Activated CD4-positive, CD25-positive, alpha-beta regulatory T cell treated with anti-CD3 and anti-CD28 coated beads, Interleukin-2, amount 50 U/mL, for 24 hours (primary cell): ENCODE measurements at regions not wholly inside any gene's neighbourhood (a gene's known extent, or its start where the extent isn't known, plus 50 kb on each side); places are given as distances from the start of the nearest gene placed in this dataset.
"Not testable (repeated sequence)": the region's sequence is repeated elsewhere in the genome, so short reads cannot be mapped to it uniquely, and the experiment has no call there.

Experiments used
- ATAC-seq, 2 donors: fragments of 150-1000 bp; cut with Tn5 transposase; one replicate each; pipeline ENCODE4 v1.10.0; 2021; ENCODE audit warnings: mild to moderate bottlenecking in 1 of 2, moderate library complexity in 1 of 2

DNA sequence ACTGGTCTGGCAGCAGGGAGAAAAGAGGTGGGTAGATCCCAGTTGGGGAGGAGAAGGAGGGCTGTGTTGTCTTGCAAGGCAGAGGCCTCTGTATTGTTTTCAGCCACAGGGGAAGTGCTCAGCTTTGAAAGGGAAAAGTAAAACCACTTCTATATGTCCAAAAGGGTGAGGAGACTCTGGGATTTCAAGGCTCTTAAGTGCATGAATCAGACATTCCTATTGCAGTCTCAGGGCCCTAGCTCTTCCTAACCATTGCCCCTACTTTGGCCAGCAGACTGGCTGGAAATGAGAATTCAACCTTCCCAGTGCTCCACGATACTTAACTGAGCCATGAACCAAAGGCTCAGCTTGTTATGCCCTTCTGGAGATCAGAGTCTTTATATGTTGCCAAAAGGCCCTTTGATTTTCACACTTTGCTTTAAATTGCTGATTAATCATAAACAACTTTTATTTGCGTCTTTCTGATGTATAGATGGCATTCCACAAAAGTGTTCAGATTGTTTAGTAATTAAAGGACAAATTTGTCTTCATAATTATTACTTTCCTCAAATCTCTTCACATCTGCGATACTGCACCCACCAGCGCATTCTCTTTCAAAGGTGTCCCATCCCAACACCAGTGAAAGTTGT lies 313.8 kb upstream of the MMADHC start:
- no peak for ATAC-seq

DNA sequence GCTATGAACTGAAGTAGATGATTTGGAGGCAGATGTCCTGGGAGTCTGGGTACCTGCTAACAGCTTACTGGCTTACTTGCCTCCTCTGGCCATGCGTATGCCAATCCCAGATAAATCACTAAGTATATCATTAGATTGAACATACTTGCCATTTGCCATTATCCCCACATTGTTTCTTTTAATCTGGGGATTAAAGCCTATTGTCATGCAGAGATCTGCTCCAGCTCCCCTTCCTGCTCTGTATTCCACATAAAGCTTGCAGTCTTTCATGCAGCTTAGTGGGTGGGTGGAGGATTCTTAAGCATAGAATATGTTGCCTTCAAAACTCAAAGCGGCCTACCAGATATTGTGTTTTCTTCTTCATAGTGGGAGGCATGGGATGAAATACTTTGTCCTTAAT lies 311.8 kb upstream of the MMADHC start:
- no peak for ATAC-seq

DNA sequence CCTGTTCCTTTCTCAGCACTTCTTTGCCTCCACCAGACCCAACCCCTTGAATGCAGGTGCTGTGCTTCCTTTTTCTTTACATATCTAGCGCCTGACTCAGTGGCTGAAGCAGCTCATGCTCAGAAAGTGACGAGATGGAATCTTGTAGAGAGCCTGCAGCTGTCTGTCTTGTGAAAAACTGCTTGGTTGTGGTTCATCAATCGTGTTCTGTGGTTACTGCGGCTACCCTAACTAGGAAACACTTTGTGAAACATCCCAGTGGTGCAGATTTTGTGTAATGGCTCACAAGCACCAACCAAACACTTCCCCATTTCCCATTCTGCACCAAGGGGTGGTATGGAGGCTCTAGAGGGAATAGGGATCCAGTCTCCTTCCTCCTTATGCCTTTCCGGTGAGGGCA lies 307.2 kb upstream of the MMADHC start:
- ATAC-seq = no peak

DNA sequence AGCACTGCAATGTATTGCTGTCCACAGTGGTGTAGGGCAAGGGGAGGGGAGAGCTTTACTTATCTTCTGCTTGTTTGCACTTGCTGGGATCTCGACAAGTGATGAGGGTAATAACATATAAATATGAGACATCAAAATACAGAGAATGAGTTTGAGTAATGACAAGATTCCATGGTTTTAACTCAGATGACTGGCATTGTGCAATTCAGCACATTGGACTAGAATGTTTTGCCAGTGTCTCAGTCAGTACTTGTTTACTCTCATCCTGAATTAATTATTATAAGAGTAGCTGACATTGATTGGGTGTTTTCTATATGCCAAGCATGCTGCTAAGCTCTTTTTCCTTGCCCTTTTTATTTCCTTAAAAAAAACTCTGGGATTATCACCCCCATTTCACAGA lies 306.7 kb upstream of the MMADHC start:
- no peak for ATAC-seq

DNA sequence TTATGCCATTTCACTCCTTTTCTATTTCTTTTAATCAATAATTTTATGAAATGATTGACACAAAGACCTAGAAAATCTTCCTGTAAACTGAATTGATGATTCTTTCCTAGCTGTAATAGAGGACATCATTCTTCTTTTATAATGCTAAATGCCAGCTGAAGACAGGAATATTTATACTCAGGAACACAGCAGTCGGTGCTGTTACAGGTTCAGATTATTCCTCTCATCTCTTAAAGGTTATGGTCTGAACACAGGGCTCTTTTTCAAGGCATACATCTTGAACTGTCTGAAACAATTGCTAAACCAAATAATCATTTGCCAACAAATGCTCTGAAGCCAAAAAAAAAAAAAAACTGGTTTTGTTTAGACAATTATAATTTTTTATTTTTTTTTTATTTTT lies 305.0 kb upstream of the MMADHC start:
- no peak for ATAC-seq

DNA sequence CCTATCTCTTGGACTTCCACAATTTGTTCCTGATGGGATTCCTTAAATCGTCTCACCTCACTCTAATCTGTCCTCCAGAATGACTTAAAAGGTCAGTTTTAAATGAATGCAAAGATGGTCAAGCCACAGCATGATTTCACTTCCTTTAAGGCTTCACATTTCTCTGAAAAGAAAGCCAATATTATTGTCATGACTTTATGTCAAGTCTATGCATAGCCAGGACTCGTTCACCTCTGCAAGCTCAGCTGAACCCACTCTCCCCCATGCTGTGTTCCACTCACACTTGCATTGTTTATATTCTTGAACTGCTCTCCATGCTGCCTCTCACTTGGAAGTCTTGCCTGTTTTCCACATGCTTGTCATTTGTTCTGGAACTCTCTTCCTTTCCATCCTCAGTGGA lies 298.4 kb upstream of the MMADHC start:
- no peak for ATAC-seq

DNA sequence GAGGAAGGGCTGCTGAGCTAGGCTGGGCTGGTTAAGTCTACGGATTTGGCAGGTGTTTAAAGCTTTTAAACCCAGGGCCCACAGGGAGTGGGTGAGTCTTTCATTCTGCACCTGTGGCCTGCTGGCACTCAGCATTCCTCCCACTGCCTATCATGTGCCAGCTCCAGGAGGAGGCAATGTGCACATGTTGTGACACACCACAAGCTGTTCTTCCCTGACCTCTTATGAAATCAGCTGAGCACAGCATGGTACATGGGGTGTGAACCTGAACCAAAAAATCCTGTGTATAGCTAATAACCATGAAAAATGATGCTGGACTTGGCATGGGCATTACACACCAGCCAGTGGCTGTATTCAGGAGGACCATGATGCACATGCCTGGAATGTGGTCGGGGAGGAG lies 297.9 kb upstream of the MMADHC start:
- ATAC-seq = no peak

DNA sequence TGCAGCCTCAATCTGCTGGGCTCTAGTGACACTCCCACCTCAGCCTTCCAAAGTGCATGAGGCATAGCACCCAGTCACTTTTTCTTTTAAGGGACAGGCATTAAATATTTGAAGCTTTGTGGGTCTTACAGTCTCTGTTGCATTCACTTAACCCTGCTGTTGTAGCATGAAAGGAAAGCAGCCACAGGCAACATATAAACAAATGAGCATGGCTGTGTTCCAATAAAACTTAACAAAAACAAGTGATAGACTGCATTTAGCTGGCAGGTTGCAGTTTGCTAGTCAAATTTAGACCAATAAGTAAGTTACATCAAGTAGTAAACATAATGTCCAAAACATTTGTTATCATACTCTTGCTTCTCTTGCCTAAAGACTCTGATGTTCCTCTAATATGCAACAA lies 297.3 kb upstream of the MMADHC start:
- no peak for ATAC-seq

DNA sequence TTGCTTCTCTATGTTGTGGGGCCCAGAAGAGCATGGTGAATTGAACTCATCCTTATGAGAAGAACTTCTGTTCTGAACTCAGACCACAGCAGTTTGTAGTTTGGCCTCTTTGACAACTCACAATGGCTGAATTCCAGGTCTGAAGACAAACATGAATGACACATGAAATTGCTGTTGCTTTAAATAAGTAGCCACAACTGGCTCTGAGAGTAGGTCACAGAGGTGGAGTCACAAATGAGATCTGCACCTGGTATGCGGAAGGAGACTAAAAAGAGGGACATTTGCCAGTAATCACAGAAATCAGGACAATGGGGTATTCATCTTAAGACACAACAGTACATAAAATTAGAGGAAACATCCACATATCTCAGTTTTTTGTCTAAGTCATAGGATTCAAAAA lies 290.3 kb upstream of the MMADHC start:
- ATAC-seq = no peak

DNA sequence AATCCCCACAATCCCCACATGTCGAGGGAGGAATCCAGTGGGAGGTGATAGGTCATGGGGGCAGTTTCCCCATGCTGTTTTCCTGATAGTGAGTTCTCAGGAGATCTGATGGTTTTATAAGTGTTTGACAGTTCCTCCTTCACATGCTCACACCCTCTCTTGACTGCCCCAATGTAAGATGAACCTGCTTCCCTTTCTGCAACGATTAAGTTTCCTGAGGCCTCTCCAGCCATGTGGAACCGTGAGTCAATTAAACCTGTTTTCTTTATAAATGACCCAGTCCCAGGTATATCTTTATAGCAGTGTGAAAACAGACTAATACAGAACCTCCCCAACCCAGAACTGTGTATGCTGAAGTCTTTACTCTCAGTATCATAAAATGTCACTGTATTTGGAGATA lies 289.5 kb upstream of the MMADHC start:
- ATAC-seq = no peak

DNA sequence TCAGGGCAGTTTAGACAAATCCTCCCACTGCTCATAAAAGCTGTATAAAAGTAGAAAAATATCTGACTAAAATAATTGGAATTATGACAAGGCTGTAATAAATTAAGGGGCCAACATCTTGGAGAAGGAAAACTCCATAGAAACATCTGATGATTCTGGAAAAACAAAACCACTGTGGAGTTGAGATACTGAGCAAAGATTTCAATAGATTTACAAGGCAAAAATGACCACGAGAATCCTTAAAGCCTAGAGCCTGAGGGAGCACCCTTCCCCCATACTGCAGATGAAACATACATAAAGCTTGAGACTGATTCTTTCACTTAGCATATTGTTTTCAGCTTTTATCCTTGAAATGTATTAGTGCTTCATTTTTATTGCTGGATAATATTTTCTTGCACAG lies 286.4 kb upstream of the MMADHC start:
- no peak for ATAC-seq

DNA sequence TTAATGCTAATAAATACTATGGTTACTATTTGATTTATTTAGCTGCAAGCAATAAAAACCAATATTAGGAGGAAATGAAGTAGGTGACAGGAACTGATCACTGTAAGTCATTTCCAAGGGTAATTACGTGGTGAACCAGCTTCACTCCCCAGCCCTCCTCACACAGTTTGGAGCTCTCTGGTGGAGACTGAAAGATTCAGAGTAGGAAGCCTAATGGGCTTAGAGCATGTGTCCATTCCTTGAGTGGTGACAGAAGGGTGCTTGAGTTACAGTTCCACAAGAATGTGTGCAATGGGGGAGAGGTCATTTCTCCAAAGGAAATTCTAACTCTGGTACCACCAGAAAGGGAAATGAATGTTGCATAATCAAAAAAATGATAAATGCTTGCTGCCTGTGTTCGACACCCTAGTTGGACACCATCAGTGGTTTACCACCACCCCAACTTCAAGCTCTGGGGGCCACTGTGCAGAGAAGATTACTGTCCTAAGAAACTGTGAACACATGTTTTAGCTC lies 285.1 kb upstream of the MMADHC start:
- ATAC-seq = no peak

DNA sequence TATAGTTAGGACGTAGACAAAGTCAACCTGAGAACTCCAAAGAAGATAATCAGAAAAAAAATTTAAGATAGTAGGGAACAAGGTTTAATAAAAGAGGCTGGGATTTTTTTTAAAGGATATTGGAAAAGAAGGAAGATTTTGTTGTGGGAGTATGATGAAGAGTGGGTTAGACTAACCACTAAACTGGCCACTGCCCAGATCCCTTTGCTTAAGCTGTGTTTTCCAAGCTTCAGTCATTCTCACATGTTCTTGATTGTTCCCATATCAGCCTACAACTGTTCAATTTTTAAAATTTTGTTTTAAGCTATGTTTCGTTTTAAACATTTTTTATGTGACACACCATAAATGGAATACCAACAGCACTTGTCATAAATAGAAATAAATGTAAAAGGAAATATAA lies 284.5 kb upstream of the MMADHC start:
- ATAC-seq = no peak

DNA sequence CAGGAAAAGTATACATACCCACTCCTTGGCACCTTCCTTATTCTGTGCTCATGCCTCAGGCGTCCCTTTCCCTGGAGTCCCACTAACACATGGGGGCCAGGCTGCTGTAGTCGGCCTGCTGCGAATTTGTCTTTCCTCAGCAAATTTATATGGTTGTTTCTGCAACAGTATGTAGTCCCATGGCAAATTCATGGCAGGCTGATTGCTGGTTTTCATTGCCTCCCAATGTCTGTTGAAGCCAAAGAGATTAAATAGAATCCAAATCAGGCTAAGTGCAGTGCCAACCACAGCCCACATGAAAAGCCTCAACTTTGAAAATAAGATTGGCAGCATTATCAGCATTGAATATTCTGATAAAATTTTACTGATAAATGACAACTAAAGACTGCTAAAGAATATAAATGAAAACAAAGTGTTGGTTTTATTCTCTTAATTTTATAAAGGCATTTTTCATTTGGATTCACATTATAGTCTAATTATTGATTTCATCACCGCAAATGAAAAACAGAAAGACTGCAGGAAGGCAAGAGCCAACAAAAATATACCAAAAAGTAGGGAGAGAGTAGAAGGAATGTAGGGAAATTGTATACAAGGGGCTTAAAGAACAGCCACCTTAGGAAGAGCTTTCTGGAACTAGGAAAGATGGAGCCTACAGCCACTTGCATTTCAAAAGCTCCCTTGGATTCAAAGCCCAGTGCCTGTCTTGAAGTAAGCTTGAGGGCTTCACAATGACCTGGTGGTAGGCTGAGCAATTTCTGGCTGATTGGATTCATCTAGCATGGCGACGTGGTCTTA lies 283.7 kb upstream of the MMADHC start:
- no peak for ATAC-seq

DNA sequence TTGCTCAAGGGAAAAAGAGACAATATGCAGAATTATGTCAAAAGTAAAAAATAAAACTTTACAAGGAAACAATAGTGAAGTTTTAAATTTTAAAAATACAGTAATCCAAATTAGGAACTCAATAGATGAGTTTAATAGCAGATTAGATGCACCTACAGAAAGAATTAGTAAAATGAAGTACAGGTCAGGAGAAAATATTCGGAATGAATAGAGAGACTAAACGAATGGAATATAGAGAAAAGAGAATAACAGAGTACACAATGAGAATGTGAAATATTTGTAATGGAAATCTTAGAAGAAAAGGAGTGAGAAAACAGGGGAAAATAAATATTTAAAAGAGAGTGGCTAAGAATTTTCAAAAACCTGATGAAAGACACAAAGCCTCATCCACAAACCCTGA lies 275.7 kb upstream of the MMADHC start:
- no peak for ATAC-seq

DNA sequence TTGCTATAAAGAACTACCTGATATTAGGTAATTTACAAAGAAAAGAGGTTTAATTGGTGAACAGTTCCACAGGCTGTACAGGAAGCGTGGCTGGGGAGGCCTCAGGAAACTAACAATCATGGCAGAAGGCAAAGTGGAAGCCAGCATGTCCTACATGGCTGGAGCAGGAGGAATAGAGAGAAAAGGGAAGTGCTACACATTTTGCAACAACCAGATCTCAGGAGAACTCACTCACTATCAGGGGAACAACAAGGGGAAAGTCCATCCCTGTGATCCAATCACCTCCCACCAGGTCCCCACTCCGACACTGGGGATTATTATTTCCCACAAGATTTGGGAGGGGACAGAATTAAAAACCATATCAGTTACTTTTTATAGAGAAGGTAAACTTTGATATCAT lies 273.5 kb upstream of the MMADHC start:
- ATAC-seq = no peak

DNA sequence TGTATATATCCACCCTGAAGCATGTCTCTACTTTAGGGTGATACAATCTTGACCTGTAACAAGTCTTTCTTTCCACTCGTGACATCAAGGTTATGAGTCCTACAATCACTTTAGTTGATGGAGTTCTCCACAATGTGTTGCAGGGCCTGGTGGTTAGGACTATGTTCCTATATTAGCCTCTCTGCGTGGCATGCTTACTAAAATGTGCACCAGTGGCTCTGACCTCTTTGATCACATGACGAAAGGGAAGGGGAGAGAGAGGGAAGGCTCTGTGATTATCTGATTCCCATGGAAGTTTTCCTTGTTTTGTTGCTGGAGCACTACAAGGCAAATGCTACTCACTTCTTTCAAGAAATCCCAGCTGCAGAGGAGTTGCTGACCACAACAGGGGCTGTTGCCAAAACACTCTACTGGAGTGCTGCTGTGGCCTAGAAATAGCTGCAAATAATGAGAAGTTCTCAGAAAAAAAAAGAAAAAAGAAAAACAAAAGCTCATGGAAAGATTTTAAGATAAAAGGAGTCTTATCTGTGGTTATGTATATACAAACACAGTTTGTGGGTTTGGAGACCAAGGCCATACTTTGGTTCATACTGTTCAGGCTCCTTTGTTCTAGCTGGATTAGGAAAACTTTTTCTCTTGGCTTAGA lies 272.8 kb upstream of the MMADHC start:
- ATAC-seq = no peak

DNA sequence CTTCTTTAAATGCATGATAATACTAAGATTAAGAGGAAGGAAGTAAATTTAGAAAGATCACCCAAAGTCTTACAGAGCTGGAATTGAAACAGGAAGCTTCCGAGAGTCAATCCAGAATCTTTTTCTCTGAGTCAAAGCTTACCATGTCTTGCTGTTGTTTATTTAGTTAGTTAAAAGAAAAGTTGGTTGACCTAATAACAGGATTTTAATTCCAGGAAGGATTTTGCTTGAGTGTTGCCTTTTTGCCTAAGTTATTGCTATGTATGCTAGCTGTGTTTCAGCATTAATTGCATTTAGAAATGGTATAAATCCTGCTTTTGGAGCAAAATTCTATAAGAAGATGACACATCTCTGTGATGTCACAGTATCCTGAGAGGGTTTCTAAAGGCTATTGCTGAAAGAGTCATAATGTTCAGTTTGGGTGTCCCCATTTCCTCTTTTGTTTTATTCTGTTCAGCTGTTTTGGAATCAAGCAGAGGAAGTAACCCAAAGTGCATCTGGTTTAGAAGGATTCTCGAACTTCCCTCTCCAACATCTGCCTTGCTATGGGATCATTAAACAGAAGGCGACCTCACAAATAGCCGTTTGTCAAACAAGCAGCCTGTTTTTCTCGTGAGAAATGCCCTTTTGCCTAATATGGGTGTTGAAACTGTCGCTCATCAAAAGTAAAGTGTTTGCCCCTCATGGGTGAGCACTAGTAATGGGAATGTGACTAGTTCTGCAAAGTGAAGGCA lies 271.5 kb upstream of the MMADHC start:
- ATAC-seq = no peak

DNA sequence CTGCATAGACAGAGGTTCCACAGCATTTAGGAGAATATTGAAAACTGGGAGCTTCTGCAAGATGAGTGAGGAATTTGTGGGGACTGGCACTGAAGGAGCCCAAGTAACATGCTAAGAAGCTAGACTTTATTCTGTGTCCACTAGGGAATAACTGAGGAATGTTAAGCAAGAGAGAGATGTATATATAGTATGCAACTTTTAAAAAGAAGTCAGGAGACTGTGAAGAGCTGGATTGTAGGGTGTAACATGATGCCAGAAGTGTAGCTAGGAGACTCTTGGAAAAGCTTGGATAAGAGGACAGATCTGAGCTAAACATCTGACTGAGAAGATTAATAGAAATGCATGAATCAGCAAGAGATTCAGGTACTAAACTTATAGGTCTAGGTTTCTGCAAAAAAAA lies 270.6 kb upstream of the MMADHC start:
- no peak for ATAC-seq

DNA sequence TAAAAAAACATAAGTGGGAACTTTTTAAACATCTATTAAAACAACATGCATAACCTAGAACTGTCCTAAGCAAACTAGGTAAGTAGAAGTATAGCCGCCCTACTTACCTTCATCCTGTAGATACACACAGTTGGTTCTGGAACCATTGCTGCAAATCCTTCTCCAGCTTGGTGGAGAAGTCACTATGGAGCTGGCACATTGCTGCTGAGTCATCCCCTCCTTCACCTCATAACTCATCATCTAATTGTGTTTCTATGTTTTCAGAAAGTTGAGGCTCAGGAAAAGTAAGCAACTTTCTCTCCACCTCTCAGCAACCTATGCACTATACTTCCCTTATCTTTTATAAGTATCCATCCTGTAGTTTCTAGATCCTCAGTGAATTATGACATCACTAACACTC lies 269.8 kb upstream of the MMADHC start:
- no peak for ATAC-seq

DNA sequence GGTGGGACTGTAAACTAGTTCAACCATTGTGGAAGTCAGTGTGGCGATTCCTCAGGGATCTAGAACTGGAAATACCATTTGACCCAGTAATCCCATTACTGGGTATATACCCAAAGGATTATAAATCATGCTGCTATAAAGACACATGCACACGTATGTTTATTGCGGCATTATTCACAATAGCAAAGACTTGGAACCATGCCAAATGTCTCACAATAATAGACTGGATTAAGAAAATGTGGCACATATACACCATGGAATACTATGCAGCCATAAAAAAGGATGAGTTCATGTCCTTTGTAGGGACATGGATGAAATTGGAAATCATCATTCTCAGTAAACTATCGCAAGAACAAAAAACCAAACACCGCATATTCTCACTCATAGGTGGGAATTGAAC lies 268.3 kb upstream of the MMADHC start:
- ATAC-seq = not testable (repeated sequence)

DNA sequence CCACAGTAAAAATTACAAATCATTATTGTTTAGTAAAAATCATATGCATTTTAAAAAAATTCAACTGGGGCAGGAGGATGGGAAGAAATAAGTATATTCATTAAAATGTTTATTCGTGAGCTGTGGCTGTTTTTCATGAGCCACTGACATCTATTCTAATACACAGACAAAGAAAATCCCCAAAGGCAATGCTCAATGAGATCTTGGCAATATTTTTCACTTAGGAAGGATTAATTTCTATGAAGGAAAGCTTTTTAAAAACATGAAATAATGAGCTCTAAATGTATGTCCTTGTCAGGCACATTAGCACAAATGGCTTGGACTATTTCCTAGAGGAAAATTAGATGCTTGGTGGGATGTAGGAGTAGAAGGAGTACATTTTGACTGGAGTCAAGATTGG lies 262.0 kb upstream of the MMADHC start:
- ATAC-seq = no peak

DNA sequence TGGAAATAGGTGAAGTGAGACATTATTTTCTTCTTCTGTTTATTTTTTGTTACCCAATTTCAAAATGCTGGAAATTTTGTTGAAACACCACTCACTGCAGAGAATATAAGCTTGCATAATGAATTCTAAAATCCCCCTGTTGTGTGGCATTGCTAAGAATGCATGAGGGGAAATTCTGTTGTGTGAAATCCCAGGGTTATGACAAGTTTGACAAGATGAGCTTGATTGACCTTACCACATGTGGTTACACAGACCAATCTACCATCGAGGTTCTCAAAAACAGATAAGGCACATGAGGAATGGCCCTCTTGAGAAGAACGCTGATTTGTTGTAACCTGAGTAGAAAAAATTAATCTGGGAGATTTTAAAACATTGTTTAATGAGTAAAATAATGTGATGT lies 261.6 kb upstream of the MMADHC start:
- ATAC-seq = no peak
